ENCODE measurements at regions not wholly inside any gene's neighbourhood (a gene's known extent, or its start where the extent isn't known, plus 50 kb on each side); places are given as distances from the start of the nearest gene placed in this dataset.
"Not testable (repeated sequence)": the region's sequence is repeated elsewhere in the genome, so short reads cannot be mapped to it uniquely, and the experiment has no call there.

GRCh38 chr10:33087922-33088321 lies 129.9 kb upstream of the ITGB1 start:
- no peaks in the 10 kb centered on the region for H3K27me3 ChIP-seq (ENCODE audit: insufficient read depth, low read length)
- no peak overlapping the region for H2AFZ ChIP-seq (ENCODE audit: low read length, unreplicated experiment)
- no peaks in the 10 kb centered on the region for H3K4me1 ChIP-seq (ENCODE audit: control insufficient read depth, insufficient read depth, low read length, unreplicated experiment)
- H3K36me3 ChIP-seq (ENCODE audit: insufficient read depth, low read length) = peaks cover 3% of the 10 kb centered on the region; the same call in 1 of the 2 replicates
- no peaks in the 10 kb centered on the region for H3K79me2 ChIP-seq (ENCODE audit: control insufficient read depth, insufficient read depth, low read length, unreplicated experiment)
- H3K4me3 ChIP-seq (ENCODE audit: low read depth, low read length) = no peak overlapping the region
- no peak overlapping the region for H3K27ac ChIP-seq (ENCODE audit: low read depth, low read length)

DNA sequence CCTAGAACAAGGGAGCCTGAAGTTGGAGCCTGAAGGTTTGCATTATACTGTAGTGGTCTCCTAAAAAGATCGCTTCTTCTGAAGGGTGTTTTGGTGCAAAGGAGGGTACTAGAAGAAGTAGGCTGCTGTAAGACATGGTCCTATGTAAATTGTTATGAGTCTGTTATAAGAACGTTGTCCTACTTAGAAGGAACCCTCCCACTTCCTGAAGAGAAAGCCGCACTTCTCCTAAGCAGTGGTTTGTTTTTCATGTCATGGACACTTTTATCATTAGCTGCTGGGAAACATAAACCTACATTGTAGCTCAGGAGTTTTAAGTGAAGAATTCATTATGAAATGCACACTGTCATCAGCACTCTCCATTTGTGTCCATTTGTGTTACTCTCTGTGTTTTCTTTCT lies 129.1 kb upstream of the ITGB1 start:
- Histone ChIP-seq H3K36me3 (ENCODE audit: insufficient read depth, low read length) (no peaks in the 10 kb centered on the region), H2AFZ (ENCODE audit: low read length, unreplicated experiment) (no peak overlapping the region), H3K4me3 (ENCODE audit: low read depth, low read length) (no peak overlapping the region), H3K27me3 (ENCODE audit: insufficient read depth, low read length) (no peaks in the 10 kb centered on the region), H3K27ac (ENCODE audit: low read depth, low read length) (no peak overlapping the region), H3K4me1 (ENCODE audit: control insufficient read depth, insufficient read depth, low read length, unreplicated experiment) (no peaks in the 10 kb centered on the region), H3K79me2 (ENCODE audit: control insufficient read depth, insufficient read depth, low read length, unreplicated experiment) (no peaks in the 10 kb centered on the region)

DNA sequence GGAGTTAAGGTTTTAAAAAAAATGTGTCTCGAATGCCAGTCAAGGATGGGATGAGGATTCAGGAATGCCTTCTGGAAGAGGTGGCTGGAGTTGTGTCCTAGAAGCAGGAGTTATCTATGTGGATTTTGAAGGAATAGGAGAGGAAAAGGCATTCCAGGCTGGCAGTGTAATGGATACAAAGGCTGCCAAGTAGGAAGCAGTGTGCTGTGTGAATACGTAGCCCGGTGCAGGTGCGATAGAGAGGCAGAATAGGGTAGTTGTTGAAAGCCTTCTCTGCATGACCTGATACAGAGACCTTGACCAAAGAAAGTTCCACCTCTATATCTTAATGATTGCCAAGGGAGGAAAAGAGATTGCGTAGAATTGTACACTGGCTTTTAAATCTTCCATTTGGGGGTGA lies 128.1 kb upstream of the ITGB1 start:
- Histone ChIP-seq H3K4me3 (ENCODE audit: low read depth, low read length) (no peak overlapping the region), H3K79me2 (ENCODE audit: control insufficient read depth, insufficient read depth, low read length, unreplicated experiment) (no peaks in the 10 kb centered on the region), H3K4me1 (ENCODE audit: control insufficient read depth, insufficient read depth, low read length, unreplicated experiment) (no peaks in the 10 kb centered on the region), H3K27ac (ENCODE audit: low read depth, low read length) (no peak overlapping the region), H3K27me3 (ENCODE audit: insufficient read depth, low read length) (no peaks in the 10 kb centered on the region), H2AFZ (ENCODE audit: low read length, unreplicated experiment) (no peak overlapping the region), H3K36me3 (ENCODE audit: insufficient read depth, low read length) (no peaks in the 10 kb centered on the region)

DNA sequence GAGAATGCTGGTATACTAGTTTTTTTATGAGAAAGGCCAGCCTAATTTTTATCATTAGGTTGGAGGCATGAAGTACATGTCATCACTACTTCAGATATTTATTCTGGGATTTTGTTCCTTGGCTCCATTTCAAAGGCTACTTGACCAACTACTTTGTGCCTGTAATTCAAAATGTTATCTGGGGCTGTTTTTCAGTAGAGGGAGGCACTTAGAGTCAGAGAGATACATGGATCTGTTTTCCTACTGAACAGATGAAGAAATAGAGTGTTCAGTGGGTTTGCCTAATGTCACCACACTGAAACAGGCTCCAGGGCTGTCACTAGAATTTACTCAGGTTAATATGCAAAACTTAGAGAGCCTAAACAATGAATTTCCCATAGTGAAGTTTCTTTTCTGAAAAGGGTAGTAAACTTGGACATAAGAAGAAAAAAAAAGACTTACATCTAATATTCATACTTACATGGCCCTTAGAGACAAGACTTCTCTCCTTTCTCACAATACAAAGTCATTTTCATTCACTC lies 127.3 kb upstream of the ITGB1 start:
- H3K4me1 ChIP-seq (ENCODE audit: control insufficient read depth, insufficient read depth, low read length, unreplicated experiment) = no peaks in the 10 kb centered on the region
- H3K79me2 ChIP-seq (ENCODE audit: control insufficient read depth, insufficient read depth, low read length, unreplicated experiment) = no peaks in the 10 kb centered on the region
- H3K36me3 ChIP-seq (ENCODE audit: insufficient read depth, low read length) = no peaks in the 10 kb centered on the region
- H3K4me3 ChIP-seq (ENCODE audit: low read depth, low read length) = no peak overlapping the region
- H3K27ac ChIP-seq (ENCODE audit: low read depth, low read length) = no peak overlapping the region
- no peak overlapping the region for H2AFZ ChIP-seq (ENCODE audit: low read length, unreplicated experiment)
- H3K27me3 ChIP-seq (ENCODE audit: insufficient read depth, low read length) = no peaks in the 10 kb centered on the region

GRCh38 chr10:33084453-33084852 lies 126.4 kb upstream of the ITGB1 start:
- no peak overlapping the region for H3K27ac ChIP-seq (ENCODE audit: low read depth, low read length)
- H3K4me1 ChIP-seq (ENCODE audit: control insufficient read depth, insufficient read depth, low read length, unreplicated experiment) = no peaks in the 10 kb centered on the region
- H3K4me3 ChIP-seq (ENCODE audit: low read depth, low read length) = no peak overlapping the region
- H3K79me2 ChIP-seq (ENCODE audit: control insufficient read depth, insufficient read depth, low read length, unreplicated experiment) = no peaks in the 10 kb centered on the region
- H3K27me3 ChIP-seq (ENCODE audit: insufficient read depth, low read length) = no peaks in the 10 kb centered on the region
- no peak overlapping the region for H2AFZ ChIP-seq (ENCODE audit: low read length, unreplicated experiment)
- H3K36me3 ChIP-seq (ENCODE audit: insufficient read depth, low read length) = no peaks in the 10 kb centered on the region

DNA sequence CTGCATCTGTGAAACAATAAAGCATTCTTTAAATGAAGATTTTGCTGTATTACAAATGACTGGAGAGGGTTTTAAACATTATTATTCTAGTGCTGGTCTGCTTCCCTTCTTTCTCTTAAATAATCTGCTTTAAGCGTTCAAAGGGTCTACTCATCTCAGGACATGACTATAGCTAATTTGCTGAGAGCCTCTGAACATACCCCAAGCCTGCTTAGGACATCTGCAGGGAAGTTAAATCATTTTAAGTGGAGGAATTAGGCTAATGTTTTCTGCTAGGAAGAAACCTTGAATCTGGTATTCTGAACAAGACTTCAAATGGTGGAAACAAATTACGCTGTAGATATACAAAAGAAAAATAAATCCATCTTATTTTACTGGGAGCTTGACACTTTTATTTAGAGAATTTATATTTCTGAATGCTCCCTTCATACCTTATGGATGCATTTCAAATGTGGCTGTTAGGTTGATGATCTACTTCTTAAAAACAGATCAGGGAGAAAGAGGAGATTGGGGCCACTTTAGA lies 124.4 kb upstream of the ITGB1 start:
- Histone ChIP-seq H3K4me3 (ENCODE audit: low read depth, low read length) (no peak overlapping the region), H3K27ac (ENCODE audit: low read depth, low read length) (no peak overlapping the region), H3K4me1 (ENCODE audit: control insufficient read depth, insufficient read depth, low read length, unreplicated experiment) (no peaks in the 10 kb centered on the region), H3K36me3 (ENCODE audit: insufficient read depth, low read length) (no peaks in the 10 kb centered on the region), H3K79me2 (ENCODE audit: control insufficient read depth, insufficient read depth, low read length, unreplicated experiment) (no peaks in the 10 kb centered on the region), H2AFZ (ENCODE audit: low read length, unreplicated experiment) (no peak overlapping the region), H3K27me3 (ENCODE audit: insufficient read depth, low read length) (no peaks in the 10 kb centered on the region)

DNA sequence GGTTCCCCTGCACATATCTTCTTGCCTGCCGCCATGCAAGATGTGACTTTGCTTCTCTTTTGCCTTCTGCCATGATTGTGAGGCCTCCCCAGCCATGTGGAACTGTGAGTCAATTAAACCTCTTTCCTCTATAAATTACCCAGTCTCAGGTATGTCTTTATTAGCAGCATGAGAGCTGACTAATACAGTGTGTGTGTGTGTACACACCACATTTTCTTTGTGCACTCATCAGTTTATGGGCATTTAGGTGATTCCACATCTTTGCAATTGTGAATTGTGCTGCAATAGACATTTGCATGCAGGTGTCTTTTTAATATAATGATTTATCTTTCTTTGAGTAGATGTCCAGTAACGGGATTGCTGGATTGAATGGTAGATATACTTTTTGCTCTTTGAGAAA lies 122.4 kb upstream of the ITGB1 start:
- not testable (repeated sequence) for H3K4me3 ChIP-seq (ENCODE audit: low read depth, low read length); H3K36me3 ChIP-seq (ENCODE audit: insufficient read depth, low read length); H3K4me1 ChIP-seq (ENCODE audit: control insufficient read depth, insufficient read depth, low read length, unreplicated experiment); H3K27me3 ChIP-seq (ENCODE audit: insufficient read depth, low read length); H2AFZ ChIP-seq (ENCODE audit: low read length, unreplicated experiment); H3K27ac ChIP-seq (ENCODE audit: low read depth, low read length); H3K79me2 ChIP-seq (ENCODE audit: control insufficient read depth, insufficient read depth, low read length, unreplicated experiment)

DNA sequence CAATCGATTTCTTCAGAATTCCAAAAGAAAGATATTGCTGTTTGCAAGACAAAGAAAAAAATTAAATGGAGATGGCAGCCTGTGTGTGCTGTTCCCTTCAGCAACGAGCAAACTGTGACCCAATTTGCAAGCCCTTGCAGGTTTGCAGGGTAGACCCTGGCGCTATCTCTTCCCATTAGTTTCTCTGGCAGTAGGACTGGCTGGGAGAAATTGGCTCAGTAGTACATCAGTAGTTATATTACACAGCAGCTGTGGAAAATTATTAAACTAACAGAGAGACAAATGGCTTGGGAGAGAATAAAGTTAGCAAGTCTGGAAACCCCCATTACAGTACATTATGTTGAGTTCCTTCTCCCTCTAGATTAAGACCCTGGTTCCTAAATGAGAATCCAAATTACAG lies 116.4 kb upstream of the ITGB1 start:
- Histone ChIP-seq H3K27me3 (ENCODE audit: insufficient read depth, low read length) (no peaks in the 10 kb centered on the region), H3K79me2 (ENCODE audit: control insufficient read depth, insufficient read depth, low read length, unreplicated experiment) (no peaks in the 10 kb centered on the region), H3K36me3 (ENCODE audit: insufficient read depth, low read length) (no peaks in the 10 kb centered on the region), H2AFZ (ENCODE audit: low read length, unreplicated experiment) (no peak overlapping the region), H3K4me3 (ENCODE audit: low read depth, low read length) (no peak overlapping the region), H3K4me1 (ENCODE audit: control insufficient read depth, insufficient read depth, low read length, unreplicated experiment) (no peaks in the 10 kb centered on the region), H3K27ac (ENCODE audit: low read depth, low read length) (no peak overlapping the region)

DNA sequence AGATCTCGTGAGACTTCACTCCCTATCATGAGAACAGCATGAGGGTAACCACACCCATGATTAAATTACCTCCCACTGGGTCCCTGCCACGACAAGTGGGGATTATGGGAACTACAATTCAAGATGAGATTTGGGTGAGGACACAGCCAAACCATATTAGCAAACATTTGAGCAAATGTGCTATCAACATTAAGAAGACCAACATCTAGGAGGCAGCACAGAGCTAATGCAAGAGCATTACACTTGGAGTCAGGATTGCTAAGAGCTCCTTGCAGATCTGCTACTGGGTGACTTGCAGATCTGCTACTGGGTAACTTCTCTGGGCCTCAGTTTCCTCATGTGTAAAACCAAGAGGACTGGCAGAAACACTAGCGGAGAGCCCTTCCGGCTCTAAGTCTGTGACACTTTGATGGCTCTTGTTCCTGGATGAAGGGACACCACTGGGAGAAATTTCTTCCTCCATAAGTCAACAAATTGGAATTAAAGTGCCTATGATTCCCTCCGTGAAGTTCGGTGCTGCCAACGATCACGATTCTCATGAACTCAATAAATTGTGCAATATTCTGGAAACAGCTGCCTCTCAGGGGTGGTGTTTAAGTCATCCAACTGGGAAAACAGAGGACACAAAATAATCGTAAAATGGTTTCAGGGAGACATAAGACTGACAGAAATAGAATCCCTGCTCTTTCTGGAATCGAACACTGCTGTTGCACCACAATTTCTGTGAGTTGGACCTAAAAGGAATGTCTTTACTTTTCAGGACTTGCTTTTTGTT lies 115.8 kb upstream of the ITGB1 start:
- Histone ChIP-seq H3K27ac (ENCODE audit: low read depth, low read length) (no peak overlapping the region), H3K79me2 (ENCODE audit: control insufficient read depth, insufficient read depth, low read length, unreplicated experiment) (no peaks in the 10 kb centered on the region), H3K4me1 (ENCODE audit: control insufficient read depth, insufficient read depth, low read length, unreplicated experiment) (no peaks in the 10 kb centered on the region)

GRCh38 chr10:33071857-33072256 lies 113.8 kb upstream of the ITGB1 start:
- no peaks in the 10 kb centered on the region for H3K36me3 ChIP-seq (ENCODE audit: insufficient read depth, low read length)
- peaks cover 16% of the 10 kb centered on the region for H3K4me1 ChIP-seq (ENCODE audit: control insufficient read depth, insufficient read depth, low read length, unreplicated experiment)
- H3K27me3 ChIP-seq (ENCODE audit: insufficient read depth, low read length) = no peaks in the 10 kb centered on the region
- no peak overlapping the region for H3K4me3 ChIP-seq (ENCODE audit: low read depth, low read length)
- no peak overlapping the region for H2AFZ ChIP-seq (ENCODE audit: low read length, unreplicated experiment)
- H3K79me2 ChIP-seq (ENCODE audit: control insufficient read depth, insufficient read depth, low read length, unreplicated experiment) = no peaks in the 10 kb centered on the region
- H3K27ac ChIP-seq (ENCODE audit: low read depth, low read length) = no peak overlapping the region

More for the DNA sequence above, 115.8 kb upstream of the ITGB1 start:
- no peak overlapping the region for H2AFZ ChIP-seq (ENCODE audit: low read length, unreplicated experiment)
- H3K27me3 ChIP-seq (ENCODE audit: insufficient read depth, low read length) = no peaks in the 10 kb centered on the region
- no peaks in the 10 kb centered on the region for H3K36me3 ChIP-seq (ENCODE audit: insufficient read depth, low read length)
- no peak overlapping the region for H3K4me3 ChIP-seq (ENCODE audit: low read depth, low read length)

- Histone ChIP-seq H3K4me3 (ENCODE audit: low read depth, low read length) (no peak overlapping the region), H3K27ac (ENCODE audit: low read depth, low read length) (no peak overlapping the region), H3K36me3 (ENCODE audit: insufficient read depth, low read length) (no peaks in the 10 kb centered on the region), H3K79me2 (ENCODE audit: control insufficient read depth, insufficient read depth, low read length, unreplicated experiment) (no peaks in the 10 kb centered on the region), H2AFZ (ENCODE audit: low read length, unreplicated experiment) (no peak overlapping the region), H3K4me1 (ENCODE audit: control insufficient read depth, insufficient read depth, low read length, unreplicated experiment) (peaks cover 21% of the 10 kb centered on the region), H3K27me3 (ENCODE audit: insufficient read depth, low read length) (no peaks in the 10 kb centered on the region)
Observed at GRCh38 chr10:33070101-33070500, 112.1 kb upstream of the ITGB1 start.

Measured in ACC112 (cell line).